Trophoblast cell (in vitro differentiated cells and primary cell): ENCODE measurements at regions not wholly inside any gene's neighbourhood (a gene's known extent, or its start where the extent isn't known, plus 50 kb on each side); places are given as distances from the start of the nearest gene placed in this dataset.

Experiments used
- DNase-seq, 2 donors: peaks; one replicate each; pipeline ENCODE4 v3.0.0-alpha.2; 2016
- H2AFZ ChIP-seq: 2 replicates; pipeline ENCODE4 v1.6.1; 2013; ENCODE audit warnings: low read length, moderate library complexity, mild to moderate bottlenecking; ENCODE audit not compliant: insufficient read depth, poor library complexity
- H2AK5ac ChIP-seq: 2 replicates; pipeline ENCODE4 v1.6.1; 2013; ENCODE audit warnings: mild to moderate bottlenecking, low read length
- H2BK120ac ChIP-seq: 2 replicates; pipeline ENCODE4 v1.6.1; 2013; ENCODE audit warnings: low read length, mild to moderate bottlenecking, moderate library complexity; ENCODE audit not compliant: insufficient read depth, poor library complexity
- H2BK12ac ChIP-seq: 2 replicates; pipeline ENCODE4 v1.6.1; 2013; ENCODE audit warnings: mild to moderate bottlenecking, low read length, moderate library complexity
- H2BK5ac ChIP-seq: 2 replicates; pipeline ENCODE4 v1.6.1; 2013; ENCODE audit warnings: low read length, low read depth, moderate library complexity, mild to moderate bottlenecking; ENCODE audit not compliant: poor library complexity
- H3K14ac ChIP-seq: 2 replicates; pipeline ENCODE4 v1.6.1; 2013; ENCODE audit warnings: mild to moderate bottlenecking, low read length
- H3K18ac ChIP-seq: 2 replicates; pipeline ENCODE4 v1.6.1; 2013; ENCODE audit warnings: mild to moderate bottlenecking, low read length
- H3K23ac ChIP-seq: 2 replicates; pipeline ENCODE4 v1.6.1; 2013; ENCODE audit warnings: low read length
- H3K27ac ChIP-seq: 2 replicates; pipeline ENCODE4 v1.5.1; 2013; ENCODE audit warnings: low read depth, mild to moderate bottlenecking, inconsistent platforms, low read length, moderate library complexity
- H3K27me3 ChIP-seq: 2 replicates; pipeline ENCODE4 v1.6.1; 2013; ENCODE audit warnings: inconsistent platforms, mild to moderate bottlenecking, low read length, moderate library complexity; ENCODE audit not compliant: insufficient read depth
- H3K36me3 ChIP-seq, 2 experiments: 1 replicate in 1 of 2; 2 replicates in 1 of 2; pipeline ENCODE4 v1.6.1; 2013; ENCODE audit warnings: low read length in 2 of 2, mild to moderate bottlenecking in 2 of 2, moderate library complexity in 1 of 2; ENCODE audit not compliant: insufficient read depth in 2 of 2, control insufficient read depth in 1 of 2
- H3K4ac ChIP-seq: 2 replicates; pipeline ENCODE4 v1.6.1; 2013; ENCODE audit warnings: low read depth, mild to moderate bottlenecking, low read length, moderate library complexity
- H3K4me1 ChIP-seq, 2 experiments: 1 replicate in 1 of 2; 2 replicates in 1 of 2; pipeline ENCODE4 v1.6.1; 2013; ENCODE audit warnings: low read length in 2 of 2, mild to moderate bottlenecking in 2 of 2, moderate library complexity in 1 of 2; ENCODE audit not compliant: insufficient read depth in 2 of 2, control insufficient read depth in 1 of 2
- H3K4me2 ChIP-seq: 2 replicates; pipeline ENCODE4 v1.6.1; 2013; ENCODE audit warnings: inconsistent platforms, mild to moderate bottlenecking, low read length, moderate library complexity
- H3K4me3 ChIP-seq: 2 replicates; pipeline ENCODE4 v1.5.1; 2013; ENCODE audit warnings: mild to moderate bottlenecking, low read depth, low read length, inconsistent platforms
- H3K79me1 ChIP-seq: one replicate; pipeline ENCODE4 v1.6.1; 2013; ENCODE audit warnings: low read length
- H3K79me2 ChIP-seq: 2 replicates; pipeline ENCODE4 v1.6.1; 2013; ENCODE audit warnings: low read length, mild to moderate bottlenecking; ENCODE audit not compliant: control insufficient read depth, insufficient read depth, poor library complexity
- H3K9ac ChIP-seq: 2 replicates; pipeline ENCODE4 v1.6.1; 2013; ENCODE audit warnings: mild to moderate bottlenecking, low read length
- H3K9me3 ChIP-seq: 2 replicates; pipeline ENCODE4 v1.6.1; 2013; ENCODE audit warnings: low read depth, mild to moderate bottlenecking, control low read depth, inconsistent platforms, low read length; ENCODE audit not compliant: insufficient read depth
- H4K12ac ChIP-seq: 2 replicates; pipeline ENCODE4 v1.6.1; 2013; ENCODE audit warnings: low read depth, mild to moderate bottlenecking, low read length, moderate library complexity
- H4K8ac ChIP-seq: 2 replicates; pipeline ENCODE4 v1.6.1; 2013; ENCODE audit warnings: low read depth, mild to moderate bottlenecking, low read length, moderate library complexity
- H4K91ac ChIP-seq: one replicate; pipeline ENCODE4 v1.6.1; 2013; ENCODE audit warnings: low read depth, mild to moderate bottlenecking, low read length, moderate library complexity
- WGBS: extraction: QIAGEN DNeasy Blood & Tissue Kit; methylation state at CpG from one replicate; pipeline ENCODE4 v1.1.7; 2013; ENCODE audit warnings: missing lambda C conversion rate; ENCODE audit not compliant: insufficient read length, insufficient coverage; ENCODE audit errors: extremely low coverage; 5-methylcytosine and 5-hydroxymethylcytosine counted together

DNA sequence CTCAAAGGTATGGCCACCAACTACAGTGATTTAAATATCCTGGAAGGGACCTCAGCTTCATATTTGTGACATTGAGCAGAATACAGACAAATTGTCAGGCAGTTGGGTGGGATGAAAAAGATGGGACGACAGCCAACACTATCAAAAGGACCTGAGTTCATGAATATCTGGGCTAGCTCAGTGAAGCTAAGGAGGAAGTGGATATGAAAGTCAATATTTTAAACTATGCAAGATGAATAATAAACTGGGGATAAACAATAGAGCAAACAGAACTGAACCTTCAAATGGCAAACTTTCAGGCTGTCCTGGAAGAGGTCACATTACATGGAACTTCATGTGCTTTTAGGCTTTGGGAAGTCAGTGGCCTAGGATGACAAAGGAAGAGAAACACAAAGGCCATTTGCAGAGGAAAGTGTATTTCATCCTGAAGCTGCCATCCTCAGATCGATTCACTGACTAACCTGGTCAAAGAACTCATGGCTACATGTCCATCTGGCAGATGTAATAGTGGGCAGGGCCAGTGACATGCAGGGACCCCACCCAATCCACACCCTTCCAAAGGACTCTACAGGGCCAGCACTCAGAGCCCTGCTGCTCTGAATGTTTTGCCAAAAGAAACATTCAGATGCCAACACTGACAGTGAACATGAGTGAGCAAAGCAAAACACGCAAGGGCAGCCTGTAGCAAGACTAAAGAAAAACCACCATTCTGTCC lies 175.7 kb downstream of the ETAA1 start:
- H2BK120ac ChIP-seq = no peak overlapping the region
- H2BK12ac ChIP-seq = no peak overlapping the region
- no peak for DNase-seq
- no peak overlapping the region for H3K4me3 ChIP-seq
- no peaks in the 10 kb centered on the region for H3K9me3 ChIP-seq
- no peak overlapping the region for H2AFZ ChIP-seq
- H3K36me3 ChIP-seq = no peaks in the 10 kb centered on the region
- H2BK5ac ChIP-seq = no peak overlapping the region
- no peaks in the 10 kb centered on the region for H3K4me1 ChIP-seq
- H4K12ac ChIP-seq = no peak overlapping the region
- no peaks in the 10 kb centered on the region for H3K27me3 ChIP-seq
- WGBS = no CpG with 5 or more reads among the region's 3 CpGs
- H4K91ac ChIP-seq = no peak overlapping the region
- H3K14ac ChIP-seq = no peak overlapping the region
- H3K79me2 ChIP-seq = no peaks in the 10 kb centered on the region
- H3K79me1 ChIP-seq = no peaks in the 10 kb centered on the region
- no peak overlapping the region for H3K23ac ChIP-seq
- no peak overlapping the region for H3K27ac ChIP-seq
- no peak overlapping the region for H3K9ac ChIP-seq
- H3K4me2 ChIP-seq = no peak overlapping the region
- H2AK5ac ChIP-seq = no peak overlapping the region
- H4K8ac ChIP-seq = no peak overlapping the region
- H3K18ac ChIP-seq = no peak overlapping the region
- no peak overlapping the region for H3K4ac ChIP-seq

GRCh38 chr2:67574230-67574629 lies 177.1 kb downstream of the ETAA1 start:
- Histone ChIP-seq H3K4ac (no peak overlapping the region), H4K8ac (no peak overlapping the region), H3K9ac (no peak overlapping the region), H4K12ac (no peak overlapping the region), H3K79me2 (no peaks in the 10 kb centered on the region), H2BK12ac (no peak overlapping the region), H3K14ac (no peak overlapping the region), H2AFZ (no peak overlapping the region), H3K4me3 (no peak overlapping the region), H3K9me3 (no peaks in the 10 kb centered on the region), H3K27me3 (no peaks in the 10 kb centered on the region), H3K4me1 (no peaks in the 10 kb centered on the region), H3K4me2 (no peak overlapping the region), H2AK5ac (no peak overlapping the region), H2BK120ac (no peak overlapping the region), H3K23ac (no peak overlapping the region), H3K79me1 (no peaks in the 10 kb centered on the region), H2BK5ac (no peak overlapping the region), H3K18ac (no peak overlapping the region), H3K36me3 (no peaks in the 10 kb centered on the region), H4K91ac (no peak overlapping the region), H3K27ac (no peak overlapping the region)
- no peak for DNase-seq
- no CpG with 5 or more reads among the region's 2 CpGs for WGBS

GRCh38 chr2:67576226-67576625 lies 179.1 kb downstream of the ETAA1 start:
- no peak overlapping the region for H3K23ac ChIP-seq
- H2BK120ac ChIP-seq = no peak overlapping the region
- H4K91ac ChIP-seq = no peak overlapping the region
- no peak overlapping the region for H4K12ac ChIP-seq
- no peak overlapping the region for H2AFZ ChIP-seq
- no peaks in the 10 kb centered on the region for H3K36me3 ChIP-seq
- H3K14ac ChIP-seq = no peak overlapping the region
- H3K27ac ChIP-seq = no peak overlapping the region
- H3K9me3 ChIP-seq = no peaks in the 10 kb centered on the region
- DNase-seq = no peak
- H3K79me1 ChIP-seq = no peaks in the 10 kb centered on the region
- no peaks in the 10 kb centered on the region for H3K27me3 ChIP-seq
- no peaks in the 10 kb centered on the region for H3K79me2 ChIP-seq
- no peak overlapping the region for H2BK5ac ChIP-seq
- no peak overlapping the region for H3K18ac ChIP-seq
- H3K9ac ChIP-seq = no peak overlapping the region
- no peaks in the 10 kb centered on the region for H3K4me1 ChIP-seq
- no peak overlapping the region for H4K8ac ChIP-seq
- H3K4ac ChIP-seq = no peak overlapping the region
- H2AK5ac ChIP-seq = no peak overlapping the region
- H3K4me3 ChIP-seq = no peak overlapping the region
- no CpG with 5 or more reads among the region's 2 CpGs for WGBS
- no peak overlapping the region for H2BK12ac ChIP-seq
- no peak overlapping the region for H3K4me2 ChIP-seq

GRCh38 chr2:67576991-67577390 lies 179.9 kb downstream of the ETAA1 start:
- no peak overlapping the region for H2BK120ac ChIP-seq
- no peak overlapping the region for H3K27ac ChIP-seq
- H3K27me3 ChIP-seq = no peaks in the 10 kb centered on the region
- no peak for DNase-seq
- H3K9ac ChIP-seq = no peak overlapping the region
- H4K91ac ChIP-seq = no peak overlapping the region
- H2AK5ac ChIP-seq = no peak overlapping the region
- no peak overlapping the region for H3K14ac ChIP-seq
- no peaks in the 10 kb centered on the region for H3K36me3 ChIP-seq
- H3K79me1 ChIP-seq = no peaks in the 10 kb centered on the region
- H2BK5ac ChIP-seq = no peak overlapping the region
- H3K23ac ChIP-seq = no peak overlapping the region
- H3K4me3 ChIP-seq = no peak overlapping the region
- H3K4ac ChIP-seq = no peak overlapping the region
- no peak overlapping the region for H2BK12ac ChIP-seq
- no peak overlapping the region for H4K12ac ChIP-seq
- no peak overlapping the region for H3K4me2 ChIP-seq
- no peak overlapping the region for H3K18ac ChIP-seq
- H2AFZ ChIP-seq = no peak overlapping the region
- no peaks in the 10 kb centered on the region for H3K4me1 ChIP-seq
- H3K79me2 ChIP-seq = no peaks in the 10 kb centered on the region
- no peak overlapping the region for H4K8ac ChIP-seq
- H3K9me3 ChIP-seq = no peaks in the 10 kb centered on the region
- WGBS = no CpG with 5 or more reads among the region's 4 CpGs
